ENCODE measurements at regions not wholly inside any gene's neighbourhood (a gene's known extent, or its start where the extent isn't known, plus 50 kb on each side); places are given as distances from the start of the nearest gene placed in this dataset.

GRCh38 chr13:107220245-107220644, 652.3 kb upstream of the ARGLU1 start:
- TF ChIP-seq POLR2A (IDR thresholded peaks at IDR 0.05) (no peak), CTCF (IDR thresholded peaks at IDR 0.05) (no peak)
